HepG2 (cell line): ENCODE measurements at regions not wholly inside any gene's neighbourhood (a gene's known extent, or its start where the extent isn't known, plus 50 kb on each side); places are given as distances from the start of the nearest gene placed in this dataset.

Source experiments
- AHR ChIP-seq: IDR thresholded peaks from 2 replicates; pipeline ENCODE4 v1.6.1; 2018; ENCODE audit warnings: missing genetic modification reagents, missing compliant biosample characterization
- BATF2 ChIP-seq: sonication (generic); formaldehyde crosslinking; IDR thresholded peaks from 2 replicates; pipeline ENCODE4 v1.8.0; 2022; ENCODE audit warnings: mild to moderate bottlenecking, missing genetic modification reagents, moderate library complexity
- CCDC6 ChIP-seq: sonication (generic); formaldehyde crosslinking; IDR thresholded peaks from 2 replicates; pipeline ENCODE4 v1.8.1; 2022; ENCODE audit warnings: mild to moderate bottlenecking, missing genetic modification reagents, moderate library complexity
- CEBPG ChIP-seq: IDR thresholded peaks from 2 replicates; pipeline ENCODE4 v1.6.1; 2016
- GATAD1 ChIP-seq: IDR thresholded peaks from 2 replicates; pipeline ENCODE4 v1.6.1; 2016; ENCODE audit warnings: missing genetic modification reagents, missing compliant biosample characterization
- GFI1 ChIP-seq: sonication (generic); formaldehyde crosslinking; IDR thresholded peaks from 2 replicates; pipeline ENCODE4 v1.5.0; 2020; ENCODE audit warnings: missing genetic modification reagents, mild to moderate bottlenecking, borderline replicate concordance
- IKZF4 ChIP-seq: sonication (generic); formaldehyde crosslinking; IDR thresholded peaks from 2 replicates; pipeline ENCODE4 v1.5.1; 2020; ENCODE audit warnings: borderline replicate concordance, mild to moderate bottlenecking, low read depth, missing genetic modification reagents; ENCODE audit errors: not compliant biosample characterization
- ISL2 ChIP-seq: sonication (generic); formaldehyde crosslinking; IDR thresholded peaks from 2 replicates; pipeline ENCODE4 v1.5.0; 2020; ENCODE audit warnings: missing genetic modification reagents
- MED1 ChIP-seq: sonication (generic); formaldehyde crosslinking; IDR thresholded peaks from 2 replicates; pipeline ENCODE4 v1.4.0; 2020; ENCODE audit warnings: missing genetic modification reagents
- NPAS2 ChIP-seq: sonication (generic); formaldehyde crosslinking; IDR thresholded peaks from 2 replicates; pipeline ENCODE4 v1.8.0; 2022; ENCODE audit warnings: mild to moderate bottlenecking, missing genetic modification reagents, borderline replicate concordance
- PHB2 ChIP-seq: fragments of 450-650 bp; IDR thresholded peaks from 2 replicates; pipeline ENCODE4 v1.6.1; 2018; ENCODE audit not compliant: partially characterized antibody
- POLR2AphosphoS5 ChIP-seq: IDR thresholded peaks from 2 replicates; pipeline ENCODE4 v1.6.1; 2012; ENCODE audit warnings: low read depth, low read length
- PPARG ChIP-seq: conservative IDR thresholded peaks from 2 replicates; pipeline ENCODE4 v1.6.1; 2016; ENCODE audit warnings: missing biosample characterization, missing genetic modification reagents
- REPIN1 ChIP-seq: sonication (generic); formaldehyde crosslinking; IDR thresholded peaks from 2 replicates; pipeline ENCODE4 v1.8.0; 2022; ENCODE audit warnings: missing genetic modification reagents, low read depth, mild to moderate bottlenecking, borderline replicate concordance
- SMAD1 ChIP-seq: sonication (generic); formaldehyde crosslinking; IDR thresholded peaks from 2 replicates; pipeline ENCODE4 v1.4.0; 2020; ENCODE audit warnings: missing genetic modification reagents, low read depth, mild to moderate bottlenecking, borderline replicate concordance
- STAG1 ChIP-seq: sonication (generic); formaldehyde crosslinking; IDR thresholded peaks from 2 replicates; pipeline ENCODE4 v1.4.0; 2020; ENCODE audit warnings: missing genetic modification reagents
- XBP1 ChIP-seq: sonication (generic); formaldehyde crosslinking; IDR thresholded peaks from 2 replicates; pipeline ENCODE4 v1.5.0; 2020; ENCODE audit warnings: missing genetic modification reagents
- ZBTB7B ChIP-seq: sonication (generic); formaldehyde crosslinking; IDR thresholded peaks from 2 replicates; pipeline ENCODE4 v1.4.0; 2020; ENCODE audit warnings: missing genetic modification reagents
- ZMYM3 ChIP-seq: sonication (generic); formaldehyde crosslinking; IDR thresholded peaks from 2 replicates; pipeline ENCODE4 v1.5.1; 2020; ENCODE audit warnings: mild to moderate bottlenecking, missing genetic modification reagents
- ZNF101 ChIP-seq: sonication (generic); formaldehyde crosslinking; IDR thresholded peaks from 2 replicates; pipeline ENCODE4 v1.4.0; 2020; ENCODE audit warnings: mild to moderate bottlenecking, low read depth, missing genetic modification reagents, borderline replicate concordance
- ZNF280D ChIP-seq: sonication (generic); formaldehyde crosslinking; IDR thresholded peaks from 2 replicates; pipeline ENCODE4 v1.5.1; 2020; ENCODE audit warnings: mild to moderate bottlenecking, missing genetic modification reagents
- ZNF33A ChIP-seq: sonication (generic); formaldehyde crosslinking; IDR thresholded peaks from 2 replicates; pipeline ENCODE4 v1.5.1; 2020; ENCODE audit warnings: missing genetic modification reagents, mild to moderate bottlenecking, moderate library complexity, borderline replicate concordance
- ZNF569 ChIP-seq: sonication (generic); formaldehyde crosslinking; IDR thresholded peaks from 2 replicates; pipeline ENCODE4 v1.5.0; 2020; ENCODE audit warnings: mild to moderate bottlenecking, missing genetic modification reagents, moderate library complexity, borderline replicate concordance
- ZNF790 ChIP-seq: sonication (generic); formaldehyde crosslinking; IDR thresholded peaks from 2 replicates; pipeline ENCODE4 v1.8.0; 2022; ENCODE audit warnings: missing genetic modification reagents, mild to moderate bottlenecking, borderline replicate concordance
- TF ChIP-seq, protein P1 (sequence below): sonication (generic); formaldehyde crosslinking; IDR thresholded peaks from 2 replicates; pipeline ENCODE4 v1.4.0; 2020; ENCODE audit warnings: low read depth, mild to moderate bottlenecking, missing genetic modification reagents
- TF ChIP-seq, protein P2 (sequence below): sonication (generic); formaldehyde crosslinking; IDR thresholded peaks from 2 replicates; pipeline ENCODE4 v1.4.0; 2020; ENCODE audit warnings: missing genetic modification reagents, mild to moderate bottlenecking, borderline replicate concordance

GRCh38 chr9:129511285-129511900 lies 109.5 kb downstream of the C9orf50 start (continued):
- TF ChIP-seq, protein P1, sequence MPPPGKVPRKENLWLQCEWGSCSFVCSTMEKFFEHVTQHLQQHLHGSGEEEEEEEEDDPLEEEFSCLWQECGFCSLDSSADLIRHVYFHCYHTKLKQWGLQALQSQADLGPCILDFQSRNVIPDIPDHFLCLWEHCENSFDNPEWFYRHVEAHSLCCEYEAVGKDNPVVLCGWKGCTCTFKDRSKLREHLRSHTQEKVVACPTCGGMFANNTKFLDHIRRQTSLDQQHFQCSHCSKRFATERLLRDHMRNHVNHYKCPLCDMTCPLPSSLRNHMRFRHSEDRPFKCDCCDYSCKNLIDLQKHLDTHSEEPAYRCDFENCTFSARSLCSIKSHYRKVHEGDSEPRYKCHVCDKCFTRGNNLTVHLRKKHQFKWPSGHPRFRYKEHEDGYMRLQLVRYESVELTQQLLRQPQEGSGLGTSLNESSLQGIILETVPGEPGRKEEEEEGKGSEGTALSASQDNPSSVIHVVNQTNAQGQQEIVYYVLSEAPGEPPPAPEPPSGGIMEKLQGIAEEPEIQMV (CRISPR knock-in tag): no peak
- TF ChIP-seq ZNF569 (CRISPR knock-in tag) (no peak), BATF2 (CRISPR knock-in tag) (no peak), IKZF4 (CRISPR knock-in tag) (no peak), ZNF790 (CRISPR knock-in tag) (no peak), AHR (CRISPR knock-in tag) (no peak), ZNF101 (CRISPR knock-in tag) (no peak), CCDC6 (CRISPR knock-in tag) (no peak), GFI1 (CRISPR knock-in tag) (no peak), ZMYM3 (CRISPR knock-in tag) (peak; percentile 44; the same call in 1 of the 2 replicates), STAG1 (CRISPR knock-in tag) (peak; percentile 49), SMAD1 (CRISPR knock-in tag) (no peak), ZNF280D (0 out of 2 replicates have a peak, but pooled peaks have one; percentile 28), PHB2 (no peak), ZBTB7B (CRISPR knock-in tag) (no peak), ZNF33A (CRISPR knock-in tag) (no peak), GATAD1 (CRISPR knock-in tag) (no peak), PPARG (CRISPR knock-in tag) (peak; percentile 62), XBP1 (no peak), POLR2AphosphoS5 (no peak), CEBPG (CRISPR knock-in tag) (no peak), MED1 (CRISPR knock-in tag) (0 out of 2 replicates have a peak, but pooled peaks have one; percentile 13), NPAS2 (CRISPR knock-in tag) (0 out of 2 replicates have a peak, but pooled peaks have one; percentile 48), REPIN1 (CRISPR knock-in tag) (no peak), ISL2 (CRISPR knock-in tag) (no peak)
- TF ChIP-seq, protein P2, sequence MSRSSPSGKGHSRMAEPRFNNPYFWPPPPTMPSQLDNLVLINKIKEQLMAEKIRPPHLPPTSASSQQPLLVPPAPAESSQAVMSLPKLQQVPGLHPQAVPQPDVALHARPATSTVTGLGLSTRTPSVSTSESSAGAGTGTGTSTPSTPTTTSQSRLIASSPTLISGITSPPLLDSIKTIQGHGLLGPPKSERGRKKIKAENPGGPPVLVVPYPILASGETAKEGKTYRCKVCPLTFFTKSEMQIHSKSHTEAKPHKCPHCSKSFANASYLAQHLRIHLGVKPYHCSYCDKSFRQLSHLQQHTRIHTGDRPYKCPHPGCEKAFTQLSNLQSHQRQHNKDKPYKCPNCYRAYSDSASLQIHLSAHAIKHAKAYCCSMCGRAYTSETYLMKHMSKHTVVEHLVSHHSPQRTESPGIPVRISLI: no peak
